Stimulated activated CD4-positive, alpha-beta T cell treated with anti-CD3 and anti-CD28 coated beads, Interleukin-2, amount 100 ng/mL, for 24 hours (primary cell): ENCODE measurements at regions not wholly inside any gene's neighbourhood (a gene's known extent, or its start where the extent isn't known, plus 50 kb on each side); places are given as distances from the start of the nearest gene placed in this dataset.

Source experiments
- DNase-seq, 2 donors: peaks; one replicate each; pipeline ENCODE4 v3.0.0-alpha.2; 2020

DNA sequence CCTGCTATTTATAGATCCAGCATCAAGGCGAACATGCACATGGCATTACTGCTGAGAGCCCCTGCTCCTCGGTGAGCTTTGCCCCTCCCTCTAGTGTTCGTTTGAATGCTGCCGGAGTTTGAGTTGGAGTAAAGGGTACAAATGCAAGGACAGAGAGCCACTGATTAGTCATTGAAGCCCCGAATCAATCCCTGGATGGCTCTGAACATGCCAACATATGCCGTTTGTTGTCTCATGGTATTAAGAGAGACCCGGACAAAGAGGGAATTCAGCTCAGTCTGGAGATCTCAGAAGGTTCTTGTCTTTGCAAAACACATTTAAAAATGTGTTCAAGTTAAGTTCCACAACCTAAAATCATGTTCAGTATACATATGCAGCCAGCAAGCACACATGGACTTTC lies 789.2 kb upstream of the NR2F2 start:
- DNase-seq = no peak

DNA sequence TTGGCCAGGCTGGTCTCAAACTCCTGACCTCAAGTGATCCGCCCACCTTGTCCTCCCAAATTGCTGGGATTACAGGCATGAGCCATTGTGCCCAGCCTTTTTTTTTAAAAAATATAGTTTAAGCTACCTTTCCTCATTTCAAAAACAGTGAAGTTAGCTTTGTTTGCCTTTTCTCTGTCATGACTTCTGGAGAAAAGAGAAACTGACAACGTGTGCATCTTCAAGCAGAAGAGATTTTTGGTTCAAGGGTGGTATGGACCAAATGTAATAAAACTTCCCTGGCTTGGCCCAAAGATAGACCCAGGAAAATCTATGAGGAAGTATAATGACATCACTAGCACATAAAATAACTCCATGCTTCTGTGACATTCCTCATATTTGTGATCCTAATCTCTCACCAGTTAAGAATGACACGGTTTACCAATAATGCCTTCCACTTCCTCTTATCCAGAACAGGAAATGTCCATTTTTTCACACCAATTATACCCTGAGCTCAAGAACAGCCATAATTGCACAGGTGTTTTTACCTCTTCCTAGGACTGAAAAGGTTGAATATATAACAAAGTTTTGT lies 781.2 kb upstream of the NR2F2 start:
- DNase-seq = no peak

DNA sequence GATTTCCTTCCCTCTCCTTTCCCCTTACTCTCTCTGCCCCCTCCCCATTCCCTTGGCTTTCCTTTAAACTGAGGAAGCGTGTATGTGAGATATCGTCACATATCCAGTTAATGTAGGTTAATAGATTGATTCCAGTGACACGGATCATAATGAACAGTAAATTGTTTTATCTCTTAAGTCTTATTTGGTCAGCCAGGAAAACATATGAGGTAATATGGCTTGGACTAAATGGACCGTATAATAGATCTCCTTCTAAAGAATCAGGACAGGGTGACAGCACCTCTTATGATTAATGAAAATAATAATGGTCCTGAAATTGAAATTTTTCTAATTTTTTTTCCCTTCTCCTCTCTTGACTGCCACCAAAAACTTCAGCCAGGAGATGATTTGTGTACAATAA lies 779.8 kb upstream of the NR2F2 start:
- DNase-seq = no peak

DNA sequence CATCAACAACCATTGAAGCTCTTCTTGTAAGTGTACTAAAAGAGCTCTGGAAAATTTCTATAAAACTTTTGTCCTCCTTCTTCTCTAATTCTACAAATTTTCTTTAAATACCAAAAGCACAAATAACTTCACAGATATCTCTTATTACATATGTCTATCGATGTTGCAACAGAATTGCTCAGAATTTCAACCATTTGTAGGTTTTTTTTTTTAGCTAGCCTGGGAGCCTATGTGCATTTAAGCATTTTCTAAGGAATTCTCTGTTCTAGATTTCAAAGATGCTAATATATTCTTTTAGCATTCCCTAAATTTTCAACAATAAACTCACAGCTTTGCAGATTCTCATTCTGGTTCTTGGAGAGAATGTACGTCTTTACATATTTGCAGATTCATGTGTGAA lies 774.3 kb upstream of the NR2F2 start:
- DNase-seq = no peak

DNA sequence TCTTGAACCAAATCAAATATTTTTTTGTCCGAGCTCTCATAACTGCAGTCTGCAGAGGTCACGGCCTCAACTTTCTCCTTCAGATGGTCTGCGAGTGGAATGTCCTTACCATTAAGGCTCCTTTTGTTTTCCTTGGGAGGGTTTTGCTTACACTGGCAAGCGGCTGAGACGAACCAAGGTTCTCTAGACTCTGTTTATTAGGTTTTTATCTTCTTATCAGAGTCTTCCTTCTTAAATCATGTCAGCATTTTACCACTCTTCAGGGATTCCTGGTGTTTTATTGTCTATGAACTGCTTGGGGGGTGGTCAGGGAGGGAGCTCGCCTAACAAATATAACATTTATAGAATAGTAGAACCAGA lies 773.7 kb upstream of the NR2F2 start:
- DNase-seq = no peak

DNA sequence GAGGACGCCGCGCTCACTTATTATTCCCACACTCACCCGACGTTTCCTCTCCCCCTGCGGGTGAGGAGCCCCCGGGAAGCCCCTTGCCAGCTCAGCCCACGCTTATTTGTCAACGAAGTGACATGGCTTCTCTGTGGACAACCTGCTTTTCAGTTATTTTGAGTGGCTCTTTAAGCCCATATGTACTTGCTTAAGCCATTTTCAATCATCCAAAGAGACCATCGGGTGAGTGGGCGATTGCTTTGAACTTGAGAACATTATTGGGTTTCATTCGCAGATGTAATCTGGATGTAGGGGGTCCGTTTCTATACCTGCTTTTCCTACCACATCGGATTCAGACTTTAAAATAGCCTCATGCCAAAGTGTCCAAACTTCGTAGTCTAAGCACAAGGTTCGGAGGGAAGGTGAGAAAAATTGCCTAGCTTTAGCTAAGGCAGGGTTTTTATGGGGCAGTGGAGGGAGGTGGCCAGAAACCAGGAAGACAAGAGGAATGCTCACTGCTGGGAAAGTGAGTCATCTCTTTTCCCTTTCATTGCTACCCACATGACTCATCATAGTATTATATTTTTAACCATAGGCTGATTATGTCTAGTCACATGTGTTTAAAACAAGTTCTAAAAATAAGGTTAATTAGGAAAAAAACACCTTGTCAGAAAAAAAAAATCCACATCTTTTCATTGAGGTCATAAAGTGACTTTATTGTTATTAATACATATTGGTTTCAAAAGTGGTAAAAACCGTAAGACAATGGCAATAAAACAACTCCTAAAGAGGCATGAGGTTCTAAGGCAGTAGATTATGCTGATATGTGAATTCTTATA lies 773.1 kb upstream of the NR2F2 start:
- DNase-seq = no peak

DNA sequence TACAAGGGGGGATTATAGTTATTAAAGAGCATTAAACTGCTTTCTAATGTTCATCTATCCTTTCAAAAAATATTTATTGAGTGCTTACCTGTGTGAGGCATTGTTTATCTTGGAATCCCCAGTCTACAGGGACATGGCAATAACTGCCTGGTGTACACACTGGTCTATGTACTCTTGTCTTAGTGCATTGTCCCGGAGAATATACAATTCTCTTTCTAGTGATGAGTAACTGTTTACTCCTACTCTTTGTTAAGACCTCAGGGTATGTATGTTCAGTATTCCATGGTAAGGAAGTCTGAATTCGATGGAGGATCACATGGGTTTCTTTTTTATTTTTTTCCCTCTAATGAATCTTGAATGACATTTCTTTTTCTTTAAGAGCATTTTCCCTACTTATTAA lies 772.4 kb upstream of the NR2F2 start:
- DNase-seq = no peak

DNA sequence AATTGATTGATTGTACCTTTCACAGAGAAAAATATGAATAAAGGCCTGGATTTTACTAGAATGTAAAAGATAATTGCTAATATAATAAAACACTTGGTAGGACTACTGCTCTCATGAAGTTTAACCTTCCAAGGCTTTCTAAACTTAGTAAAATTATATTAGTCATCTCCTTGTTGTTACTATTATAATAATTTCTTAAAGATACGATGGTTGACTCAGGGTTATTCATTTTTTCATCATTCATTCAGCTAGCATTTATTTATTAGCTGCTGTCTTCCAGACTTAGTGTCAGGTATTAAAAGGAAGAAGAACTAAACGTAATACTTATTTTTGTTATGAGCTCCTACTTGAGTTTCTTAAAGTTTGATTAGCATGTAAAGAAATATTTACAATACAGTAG lies 771.6 kb upstream of the NR2F2 start:
- DNase-seq = no peak

DNA sequence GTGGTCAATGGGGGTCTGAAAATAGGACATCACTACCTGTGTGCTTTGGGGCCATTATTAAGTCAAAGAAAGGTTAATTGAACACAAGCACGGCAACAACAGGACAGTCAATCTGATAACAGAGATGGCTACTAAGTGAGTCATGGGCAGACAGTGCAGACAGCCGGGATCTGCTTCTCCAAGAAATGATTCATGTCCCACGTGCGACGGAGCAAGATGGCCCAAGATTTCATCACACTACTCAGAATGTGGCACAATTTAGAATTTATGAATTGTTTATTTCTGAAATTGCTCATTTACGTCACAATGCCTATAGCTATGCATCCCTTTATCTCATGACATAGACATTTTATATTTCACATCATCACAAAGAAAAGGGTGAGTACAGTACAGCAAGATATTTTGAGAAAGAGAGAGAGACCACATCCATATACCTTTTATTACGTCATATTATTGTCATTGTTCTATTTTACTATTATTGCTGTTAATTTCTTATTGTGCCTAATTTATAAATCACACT lies 770.6 kb upstream of the NR2F2 start:
- no peak for DNase-seq

DNA sequence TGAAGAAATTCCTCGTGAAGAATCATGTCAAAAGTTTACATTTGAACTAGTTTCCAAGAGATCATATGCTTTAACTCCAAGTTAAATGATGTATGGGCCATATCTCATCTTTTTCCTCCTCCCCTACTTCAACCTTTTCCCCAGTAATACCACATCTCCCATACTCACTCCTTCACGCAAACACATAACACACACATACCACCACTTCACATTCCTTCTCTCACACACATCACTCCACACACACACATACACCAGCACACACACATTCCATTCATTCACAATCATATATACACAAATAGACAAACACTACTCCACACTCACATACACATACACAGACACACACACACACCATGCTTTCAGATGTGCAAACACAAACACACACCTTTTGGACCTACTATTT lies 769.0 kb upstream of the NR2F2 start:
- DNase-seq = no peak

DNA sequence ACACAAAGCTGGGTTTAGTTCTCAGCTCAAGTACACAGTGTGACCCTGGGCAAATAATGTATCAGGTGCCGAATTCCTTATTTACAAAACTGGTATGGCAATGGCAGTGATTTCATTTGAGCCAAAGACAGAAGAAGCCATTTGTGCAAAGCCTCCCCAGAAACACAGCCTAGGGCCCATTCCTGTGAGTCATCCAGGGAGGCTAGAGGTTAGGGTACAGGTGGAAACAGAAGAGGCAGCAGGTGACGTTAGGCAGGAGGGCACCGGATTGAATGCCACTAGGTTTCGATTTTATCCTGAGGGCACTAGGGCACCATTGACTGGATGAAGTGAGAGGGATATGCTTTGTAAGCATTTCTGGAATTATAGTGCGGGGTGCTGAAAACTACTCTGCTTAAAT lies 766.9 kb upstream of the NR2F2 start:
- no peak for DNase-seq

DNA sequence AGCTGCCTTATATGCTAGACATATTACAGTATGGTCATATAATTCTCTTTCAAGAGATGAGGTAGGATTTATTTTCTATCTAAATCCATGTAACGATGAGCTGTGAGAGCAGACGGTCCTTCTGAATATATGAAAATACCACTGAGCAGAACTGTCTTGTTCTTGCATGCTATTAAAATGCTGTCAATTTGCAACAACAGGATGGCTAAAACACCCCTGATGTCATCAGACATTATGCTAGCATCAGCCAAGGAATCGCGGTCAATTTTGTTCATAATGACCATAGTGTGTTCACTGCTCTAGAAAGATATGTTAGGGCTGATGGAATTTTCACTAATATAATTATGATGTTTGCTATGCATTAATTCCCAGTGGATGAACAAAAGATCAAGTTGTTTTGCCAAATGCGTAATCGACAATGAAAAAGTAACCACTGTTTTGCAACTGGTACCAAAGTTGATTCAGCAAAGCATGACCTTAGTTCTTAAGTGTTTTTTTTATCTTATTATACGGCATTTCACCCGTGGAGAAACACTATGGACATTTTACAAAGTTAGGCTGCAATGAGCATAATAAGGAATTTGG lies 765.4 kb upstream of the NR2F2 start:
- DNase-seq = no peak

DNA sequence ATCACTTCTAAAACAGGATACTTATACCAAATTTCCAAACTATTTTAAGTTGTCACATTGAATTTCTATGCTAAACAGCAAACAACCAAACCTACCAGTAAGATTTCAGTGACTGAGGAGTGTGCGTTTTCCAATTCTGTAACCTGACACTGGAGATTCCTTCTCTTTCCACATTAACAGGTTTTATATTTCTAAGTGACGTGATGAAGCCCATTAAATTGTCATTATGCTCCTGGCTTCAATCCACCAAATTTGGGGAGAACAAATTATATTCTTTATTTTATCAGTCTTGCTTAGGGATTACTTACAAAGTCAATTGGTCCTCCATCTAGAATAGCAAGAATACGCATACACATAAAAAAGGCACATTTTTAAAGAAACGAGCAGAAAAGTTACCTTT lies 764.8 kb upstream of the NR2F2 start:
- DNase-seq = no peak

DNA sequence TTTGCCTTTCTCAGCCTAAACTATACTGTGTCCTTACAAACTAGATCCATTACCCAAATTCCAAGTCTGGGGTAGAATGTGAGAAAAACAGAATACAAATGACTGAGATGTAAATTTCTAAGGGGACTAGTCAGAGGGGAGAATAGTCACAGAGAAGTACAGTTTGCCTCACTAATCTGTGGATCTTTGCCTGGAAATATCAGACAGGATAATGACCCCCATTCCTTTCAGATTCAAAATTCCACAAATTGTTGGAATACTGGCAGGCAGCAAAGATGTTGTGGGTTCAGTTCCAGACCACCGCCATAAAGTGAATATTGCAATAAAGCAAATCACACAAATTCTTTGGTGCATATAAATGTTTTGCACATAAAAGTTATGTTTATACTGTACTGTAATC lies 762.8 kb upstream of the NR2F2 start:
- DNase-seq = no peak

DNA sequence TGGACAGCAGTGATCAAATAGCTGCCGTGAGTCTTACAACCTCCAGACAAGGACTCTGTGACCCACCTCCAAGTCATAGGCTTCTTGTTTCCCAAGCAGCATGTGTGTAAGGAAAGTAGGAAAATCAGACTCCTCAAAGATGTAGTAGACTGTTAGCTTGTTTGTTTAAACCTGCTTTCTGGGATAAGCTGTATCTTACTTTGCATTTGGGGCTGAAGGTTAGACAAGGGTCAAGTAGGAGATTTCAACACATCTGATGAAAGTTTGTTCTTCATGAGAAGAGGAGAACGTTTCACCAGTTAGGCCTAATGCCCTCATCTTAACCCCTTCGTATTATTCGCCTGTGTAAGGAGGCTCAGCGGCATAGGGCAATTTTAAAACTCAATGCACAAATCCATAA lies 756.4 kb upstream of the NR2F2 start:
- DNase-seq = no peak

DNA sequence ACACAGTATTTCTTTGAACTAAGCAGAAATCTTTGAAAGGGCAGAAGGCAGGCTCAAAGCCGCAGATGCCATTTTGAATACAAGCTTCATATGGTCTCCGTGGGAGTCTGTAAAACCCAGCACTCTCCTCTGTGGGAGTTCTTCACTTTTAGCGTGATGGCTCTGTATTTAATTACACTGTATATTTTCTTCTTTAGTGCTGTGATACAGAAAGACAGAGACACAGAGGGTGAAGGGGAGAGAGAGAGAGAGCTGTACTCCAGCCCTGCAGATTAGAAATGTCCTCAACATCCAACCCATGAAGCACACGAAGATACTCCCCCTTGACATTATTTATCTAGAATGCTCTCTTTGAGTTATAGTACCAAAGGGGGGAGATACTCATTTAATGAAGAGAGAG lies 752.6 kb upstream of the NR2F2 start:
- no peak for DNase-seq

DNA sequence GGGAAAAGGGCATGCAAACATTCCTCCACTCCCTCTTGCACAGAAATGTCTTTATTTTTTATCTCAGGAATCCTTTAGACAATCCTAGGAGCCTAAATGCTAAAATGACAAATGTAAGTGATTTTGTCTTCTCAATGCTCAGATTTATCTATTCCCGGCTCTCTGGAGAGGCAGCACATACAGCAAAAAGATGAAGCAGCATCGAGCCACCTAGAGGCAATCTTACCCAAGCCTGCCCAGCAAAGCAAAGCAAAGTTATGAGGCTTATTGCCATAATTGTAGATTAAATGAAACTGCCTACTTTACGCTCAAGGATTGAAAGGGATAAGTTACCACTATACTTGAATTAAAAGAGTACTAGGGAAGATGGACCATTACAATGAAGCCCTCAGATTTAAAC lies 750.4 kb upstream of the NR2F2 start:
- DNase-seq = no peak

DNA sequence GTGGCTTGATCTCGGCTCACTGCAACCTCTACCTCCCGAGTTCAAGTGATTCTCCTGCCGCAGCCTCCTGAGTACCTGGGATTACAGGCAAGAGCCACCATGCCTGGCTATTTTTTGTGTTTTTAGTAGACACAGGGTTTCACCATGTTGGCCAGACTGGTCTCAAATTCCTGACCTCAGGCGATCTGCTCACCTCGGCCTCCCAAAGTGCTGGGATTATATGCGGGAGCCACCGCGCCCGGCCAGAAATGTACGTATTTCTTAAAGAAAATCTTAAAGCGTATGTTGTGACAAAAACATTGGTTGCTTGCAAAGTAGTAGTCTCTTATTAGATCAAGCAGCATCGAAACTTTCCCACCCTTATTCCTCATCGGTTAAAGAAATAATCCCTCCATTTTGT lies 748.9 kb upstream of the NR2F2 start:
- no peak for DNase-seq

DNA sequence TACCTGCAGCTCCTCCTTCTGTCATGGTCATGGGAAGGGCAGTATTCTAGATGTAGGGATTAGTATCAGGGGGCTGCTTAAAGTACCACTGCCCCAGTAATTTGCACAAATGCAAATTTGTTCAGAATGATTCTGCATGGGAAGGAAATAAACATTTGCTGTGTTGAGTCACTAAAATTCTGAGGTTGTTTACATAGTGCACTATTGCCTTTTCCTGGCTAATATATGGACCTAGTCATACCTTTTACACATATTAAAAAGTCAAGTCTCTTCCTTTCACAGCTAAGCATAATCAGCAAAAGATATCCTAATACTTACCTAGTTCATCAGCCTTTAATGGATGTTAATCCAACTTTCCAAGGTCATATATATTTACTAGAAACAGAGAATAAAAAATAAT lies 746.4 kb upstream of the NR2F2 start:
- no peak for DNase-seq

DNA sequence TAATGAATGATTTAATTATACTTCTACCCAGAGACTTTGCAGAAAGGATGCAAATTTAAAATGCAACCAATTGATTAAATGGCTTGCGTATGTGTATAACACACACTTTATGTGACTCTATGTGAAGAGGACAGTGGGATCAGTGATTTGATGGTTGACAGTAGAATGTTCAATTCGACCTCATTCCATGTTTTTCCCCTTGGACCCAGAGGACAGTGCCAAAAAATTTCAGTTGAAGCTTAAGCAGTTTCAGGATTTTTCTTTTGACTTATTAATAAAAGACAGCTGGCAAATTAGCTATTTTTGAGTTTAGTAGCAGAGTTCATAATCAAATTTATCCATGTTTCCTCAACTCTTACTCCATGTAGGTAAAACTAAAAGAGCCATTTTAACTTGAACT lies 742.4 kb upstream of the NR2F2 start:
- no peak for DNase-seq

DNA sequence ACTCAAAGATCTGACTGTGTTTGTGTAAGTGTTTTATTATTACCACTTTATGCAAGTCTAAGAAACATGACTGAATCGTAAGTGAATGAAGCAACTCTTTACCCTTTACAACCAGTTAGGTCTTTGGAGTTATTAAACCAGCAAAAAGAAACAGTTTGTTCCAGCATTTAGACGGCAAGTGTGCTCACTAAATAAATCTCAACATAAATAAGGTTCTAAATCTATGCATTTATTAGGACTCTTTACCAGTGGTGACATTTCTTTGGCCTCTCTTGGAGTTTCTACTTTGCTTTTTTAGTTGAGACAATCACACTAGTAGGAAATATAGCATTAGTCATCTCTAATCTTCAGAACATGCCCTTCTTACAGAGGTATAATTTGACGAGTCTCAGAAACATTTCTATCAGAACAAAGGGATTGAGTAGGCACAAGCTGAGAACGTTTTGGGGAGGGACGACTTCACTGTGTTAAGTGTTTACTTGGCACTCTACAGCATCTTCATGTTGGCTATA lies 739.9 kb upstream of the NR2F2 start:
- no peak for DNase-seq

DNA sequence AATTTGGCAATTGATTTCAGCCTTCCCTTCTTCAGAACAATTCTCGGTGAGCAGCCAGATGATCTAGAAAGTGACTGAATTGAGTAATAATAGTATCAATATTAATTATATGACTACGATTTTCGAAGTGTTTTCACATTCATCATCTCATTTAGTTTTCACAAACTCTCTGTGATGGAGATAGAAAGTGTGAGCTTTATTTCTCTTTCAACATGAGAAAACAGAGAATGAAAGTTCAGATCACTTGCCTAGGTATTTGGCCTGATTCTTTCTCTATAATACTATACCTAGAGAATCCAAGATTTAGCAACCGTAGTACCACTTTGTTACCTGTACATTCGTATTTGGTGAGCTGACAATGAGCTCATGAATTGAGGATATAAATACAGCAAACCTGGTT lies 739.2 kb upstream of the NR2F2 start:
- DNase-seq = no peak

DNA sequence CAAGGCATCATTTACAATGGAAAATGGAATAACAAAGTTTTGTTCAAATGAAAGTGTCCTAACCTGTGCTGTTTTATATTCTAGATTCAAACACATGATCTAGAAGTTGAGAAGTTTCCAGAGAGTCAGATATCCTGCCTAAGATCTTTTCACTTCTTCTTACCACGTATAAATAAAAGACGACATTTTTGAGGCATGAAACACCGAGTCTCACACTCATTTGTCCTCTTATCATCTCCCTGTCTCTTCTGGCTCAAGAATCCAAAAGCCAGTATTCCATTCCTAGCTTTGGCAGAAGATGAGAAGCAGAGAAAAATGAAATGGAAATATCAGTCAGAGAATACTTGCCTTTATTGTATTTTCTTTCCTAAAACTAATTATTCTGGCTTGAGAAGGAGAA lies 738.6 kb upstream of the NR2F2 start:
- DNase-seq = no peak

DNA sequence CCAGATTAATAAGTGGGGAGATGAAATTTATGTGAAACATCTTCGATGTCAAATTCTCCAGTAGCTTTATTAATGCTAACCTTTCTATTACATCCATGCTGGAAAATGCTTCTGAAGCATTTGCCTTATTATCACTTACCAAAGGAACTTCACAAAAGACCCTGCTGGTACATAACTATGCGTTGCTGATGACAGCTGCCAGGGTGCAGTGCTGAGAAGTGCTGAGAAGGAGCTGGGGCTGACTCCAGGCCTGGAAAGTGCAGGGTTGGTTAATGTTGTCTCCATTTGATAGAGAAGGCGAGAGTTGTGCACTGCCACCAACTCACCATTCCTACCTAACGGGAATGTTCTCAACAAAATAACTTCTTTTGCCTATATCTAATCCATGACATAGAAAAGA lies 736.0 kb upstream of the NR2F2 start:
- no peak for DNase-seq
